H9 (cell line): ENCODE measurements at regions not wholly inside any gene's neighbourhood (a gene's known extent, or its start where the extent isn't known, plus 50 kb on each side); places are given as distances from the start of the nearest gene placed in this dataset.

Experiments used
- DNase-seq: peaks from one replicate; pipeline ENCODE4 v3.0.0-alpha.2; 2017
- H2AFZ ChIP-seq: one replicate; pipeline ENCODE4 v1.6.1; 2013; ENCODE audit warnings: mild to moderate bottlenecking, low read length, control low read depth, moderate library complexity
- H2AK5ac ChIP-seq: 2 replicates; pipeline ENCODE4 v1.6.1; 2013; ENCODE audit warnings: low read length, control low read depth, mixed read lengths; ENCODE audit not compliant: insufficient read length
- H2BK120ac ChIP-seq: one replicate; pipeline ENCODE4 v1.6.1; 2013; ENCODE audit warnings: low read depth, mild to moderate bottlenecking, low read length, control low read depth, inconsistent platforms; ENCODE audit not compliant: poor library complexity, severe bottlenecking
- H2BK12ac ChIP-seq: 2 replicates; pipeline ENCODE4 v1.6.1; 2013; ENCODE audit warnings: low read length, control low read depth, mixed read lengths, low read depth; ENCODE audit not compliant: insufficient read length
- H2BK15ac ChIP-seq: 2 replicates; pipeline ENCODE4 v1.6.1; 2013; ENCODE audit warnings: low read depth, low read length, control low read depth
- H2BK20ac ChIP-seq: one replicate; pipeline ENCODE4 v1.6.1; 2013; ENCODE audit warnings: low read depth, mild to moderate bottlenecking, low read length, control low read depth, inconsistent platforms; ENCODE audit not compliant: poor library complexity, severe bottlenecking
- H2BK5ac ChIP-seq: 2 replicates; pipeline ENCODE4 v1.6.1; 2013; ENCODE audit warnings: low read length, control low read depth, mixed read lengths; ENCODE audit not compliant: insufficient read length
- H3K14ac ChIP-seq: 2 replicates; pipeline ENCODE4 v1.6.1; 2013; ENCODE audit warnings: low read length, control low read depth; ENCODE audit not compliant: insufficient read depth
- H3K18ac ChIP-seq: 2 replicates; pipeline ENCODE4 v1.6.1; 2013; ENCODE audit warnings: low read depth, mild to moderate bottlenecking, mixed read lengths, low read length, control low read depth; ENCODE audit not compliant: insufficient read length
- H3K23ac ChIP-seq: 2 replicates; pipeline ENCODE4 v1.6.1; 2013; ENCODE audit warnings: low read length, control low read depth, mixed read lengths, low read depth; ENCODE audit not compliant: insufficient read length
- H3K23me2 ChIP-seq: 2 replicates; pipeline ENCODE4 v1.6.1; 2013; ENCODE audit warnings: low read depth, mild to moderate bottlenecking, mixed read lengths, low read length, control low read depth; ENCODE audit not compliant: insufficient read length, poor library complexity, severe bottlenecking
- H3K27ac ChIP-seq: 2 replicates; pipeline ENCODE4 v1.5.1; 2013; ENCODE audit warnings: low read length, control low read depth, mixed read lengths, low read depth; ENCODE audit not compliant: insufficient read length
- H3K27me3 ChIP-seq: 2 replicates; pipeline ENCODE4 v1.6.1; 2013; ENCODE audit warnings: low read length, control low read depth, inconsistent platforms; ENCODE audit not compliant: insufficient read depth
- H3K4ac ChIP-seq: 2 replicates; pipeline ENCODE4 v1.6.1; 2013; ENCODE audit warnings: low read depth, mild to moderate bottlenecking, control low read depth, inconsistent platforms, low read length, moderate library complexity
- H3K4me1 ChIP-seq: 2 replicates; pipeline ENCODE4 v1.6.1; 2013; ENCODE audit warnings: low read length, control low read depth, inconsistent platforms; ENCODE audit not compliant: insufficient read depth
- H3K4me2 ChIP-seq: 2 replicates; pipeline ENCODE4 v1.6.1; 2013; ENCODE audit warnings: low read length, control low read depth, mixed read lengths; ENCODE audit not compliant: insufficient read length, insufficient read depth
- H3K56ac ChIP-seq: 2 replicates; pipeline ENCODE4 v1.6.1; 2013; ENCODE audit warnings: low read depth, mild to moderate bottlenecking, mixed read lengths, low read length, control low read depth; ENCODE audit not compliant: insufficient read length
- H3K79me1 ChIP-seq: 2 replicates; pipeline ENCODE4 v1.6.1; 2013; ENCODE audit warnings: low read depth, mild to moderate bottlenecking, moderate library complexity, low read length, control low read depth, inconsistent platforms; ENCODE audit not compliant: insufficient read depth, poor library complexity, severe bottlenecking
- H3K79me2 ChIP-seq: 2 replicates; pipeline ENCODE4 v1.6.1; 2013; ENCODE audit warnings: low read length, control low read depth, inconsistent platforms; ENCODE audit not compliant: insufficient read depth
- H3K9ac ChIP-seq: 2 replicates; pipeline ENCODE4 v1.6.1; 2013; ENCODE audit warnings: low read length, control low read depth, mixed read lengths; ENCODE audit not compliant: insufficient read length; ENCODE audit errors: extremely low read depth
- H3K9me3 ChIP-seq: one replicate; pipeline ENCODE4 v1.6.1; 2013; ENCODE audit warnings: low read depth, low read length, inconsistent platforms; ENCODE audit not compliant: control insufficient read depth
- H3T11ph ChIP-seq: one replicate; pipeline ENCODE4 v1.6.1; 2013; ENCODE audit warnings: mild to moderate bottlenecking, low read length, control low read depth, inconsistent platforms
- H4K20me1 ChIP-seq: one replicate; pipeline ENCODE4 v1.6.1; 2013; ENCODE audit not compliant: control insufficient read depth, insufficient read length, insufficient read depth
- H4K5ac ChIP-seq: 2 replicates; pipeline ENCODE4 v1.6.1; 2013; ENCODE audit warnings: low read depth, mild to moderate bottlenecking, mixed read lengths, low read length, control low read depth; ENCODE audit not compliant: insufficient read length
- H4K8ac ChIP-seq: replicated peaks from 2 replicates; pipeline ENCODE4 v1.6.1; 2013; ENCODE audit warnings: low read length, control low read depth, mixed read lengths, low read depth; ENCODE audit not compliant: insufficient read length
- H4K91ac ChIP-seq: 2 replicates; pipeline ENCODE4 v1.6.1; 2013; ENCODE audit warnings: low read depth, mild to moderate bottlenecking, moderate library complexity, mixed read lengths, low read length, control low read depth; ENCODE audit not compliant: insufficient read length
- H3K27ac Mint-ChIP-seq, 3 experiments: 2 replicates in 2 of 3; 3 replicates in 1 of 3; pipeline ENCODE4 v1.8.0; 2020 to 2021; ENCODE audit warnings: mixed read lengths in 3 of 3, mild to moderate bottlenecking in 1 of 3, moderate library complexity in 1 of 3
- H3K27me3 Mint-ChIP-seq: 2 replicates; pipeline ENCODE4 v1.8.0; 2021; ENCODE audit warnings: low read depth, mild to moderate bottlenecking, moderate library complexity, mixed read lengths
- H3K36me3 Mint-ChIP-seq, 3 experiments: 2 replicates in 2 of 3; 3 replicates in 1 of 3; pipeline ENCODE4 v1.8.0; 2020 to 2021; ENCODE audit warnings: low read depth in 3 of 3, mixed read lengths in 3 of 3; ENCODE audit not compliant: insufficient read depth in 1 of 3
- H3K4me1 Mint-ChIP-seq, 2 experiments: 2 replicates each; pipeline ENCODE4 v1.8.0; 2020; ENCODE audit warnings: mixed read lengths in 2 of 2
- H3K4me3 Mint-ChIP-seq, 2 experiments: 2 replicates in 1 of 2; 3 replicates in 1 of 2; pipeline ENCODE4 v1.8.0; 2020 to 2021; ENCODE audit warnings: mild to moderate bottlenecking in 2 of 2, mixed read lengths in 2 of 2, moderate library complexity in 1 of 2
- H3K9me3 Mint-ChIP-seq, 2 experiments: 2 replicates in 1 of 2; 3 replicates in 1 of 2; pipeline ENCODE4 v1.8.0; 2020; ENCODE audit warnings: mild to moderate bottlenecking in 2 of 2, mixed read lengths in 2 of 2, moderate library complexity in 1 of 2
- WGBS: extraction: QIAGEN DNeasy Blood & Tissue Kit; methylation state at CpG from one replicate; pipeline ENCODE4 v1.1.7; 2013; ENCODE audit warnings: missing lambda C conversion rate, low lambda C conversion rate, mixed read lengths; ENCODE audit not compliant: insufficient read length; ENCODE audit errors: extremely low coverage; 5-methylcytosine and 5-hydroxymethylcytosine counted together
- TF ChIP-seq, protein P1 (sequence below): fragments of 200-600 bp; sonication (generic); conservative IDR thresholded peaks from 3 replicates; pipeline ENCODE4 v1.8.0; 2021; ENCODE audit warnings: antibody characterized with exemption, mild to moderate bottlenecking

DNA sequence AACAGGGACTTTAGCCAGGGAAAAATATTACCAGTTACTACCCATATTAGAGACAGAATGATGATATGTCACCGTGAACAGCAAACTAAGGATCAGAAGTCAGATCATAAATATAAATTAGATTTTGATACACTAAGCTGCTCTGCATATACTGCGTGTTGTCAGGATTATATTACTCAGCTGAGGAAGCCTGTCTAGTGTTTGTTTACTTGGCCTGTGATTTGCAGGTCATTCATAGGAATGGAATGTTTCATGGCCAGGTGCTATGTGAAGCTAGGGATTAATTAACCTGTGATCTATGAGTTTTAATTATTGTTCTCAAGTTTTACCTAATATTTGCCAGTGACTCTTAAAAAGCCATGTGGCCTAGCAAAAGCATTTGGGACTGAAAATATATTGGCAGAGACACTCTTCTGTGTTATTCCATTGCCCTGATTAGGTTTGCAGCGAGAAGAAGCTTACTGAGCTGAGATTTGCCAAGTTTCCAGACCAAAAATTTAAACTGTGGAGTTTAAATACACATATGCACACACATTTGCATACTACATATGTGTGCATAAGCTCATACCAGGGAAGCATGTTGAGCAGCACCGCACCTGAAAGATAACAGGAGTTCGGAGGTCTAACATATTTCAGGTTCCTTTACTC is 496.3 kb upstream of the GRIA1 start:
- no peak overlapping the region for H3K4me2 ChIP-seq
- TF ChIP-seq, protein P1, sequence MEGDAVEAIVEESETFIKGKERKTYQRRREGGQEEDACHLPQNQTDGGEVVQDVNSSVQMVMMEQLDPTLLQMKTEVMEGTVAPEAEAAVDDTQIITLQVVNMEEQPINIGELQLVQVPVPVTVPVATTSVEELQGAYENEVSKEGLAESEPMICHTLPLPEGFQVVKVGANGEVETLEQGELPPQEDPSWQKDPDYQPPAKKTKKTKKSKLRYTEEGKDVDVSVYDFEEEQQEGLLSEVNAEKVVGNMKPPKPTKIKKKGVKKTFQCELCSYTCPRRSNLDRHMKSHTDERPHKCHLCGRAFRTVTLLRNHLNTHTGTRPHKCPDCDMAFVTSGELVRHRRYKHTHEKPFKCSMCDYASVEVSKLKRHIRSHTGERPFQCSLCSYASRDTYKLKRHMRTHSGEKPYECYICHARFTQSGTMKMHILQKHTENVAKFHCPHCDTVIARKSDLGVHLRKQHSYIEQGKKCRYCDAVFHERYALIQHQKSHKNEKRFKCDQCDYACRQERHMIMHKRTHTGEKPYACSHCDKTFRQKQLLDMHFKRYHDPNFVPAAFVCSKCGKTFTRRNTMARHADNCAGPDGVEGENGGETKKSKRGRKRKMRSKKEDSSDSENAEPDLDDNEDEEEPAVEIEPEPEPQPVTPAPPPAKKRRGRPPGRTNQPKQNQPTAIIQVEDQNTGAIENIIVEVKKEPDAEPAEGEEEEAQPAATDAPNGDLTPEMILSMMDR: no peak
- no peak overlapping the region for H3K27ac ChIP-seq
- no peak overlapping the region for H2BK15ac ChIP-seq
- H3K56ac ChIP-seq: no peak overlapping the region
- H3K9ac ChIP-seq: no peak overlapping the region
- H3K18ac ChIP-seq: no peak overlapping the region
- Mint-ChIP-seq H3K27ac (no peak overlapping the region), H3K9me3 (peaks cover 6 to 11% of the 10 kb centered on the region in 2 experiments; a peak in 3 of 5 replicates), H3K27me3 (no peaks in the 10 kb centered on the region; the same call in 1 of the 2 replicates), H3K4me1 (peaks cover 26 to 35% of the 10 kb centered on the region in 2 experiments), H3K36me3 (peaks cover 3 to 14% (median 4%) of the 10 kb centered on the region in 3 experiments; a peak in 6 of 7 replicates), H3K4me3 (no peak overlapping the region)
- no peaks in the 10 kb centered on the region for H3K79me1 ChIP-seq
- no peaks in the 10 kb centered on the region for H3K27me3 ChIP-seq
- H4K91ac ChIP-seq: no peak overlapping the region
- no peak for DNase-seq
- H2AK5ac ChIP-seq: no peak overlapping the region
- no peak overlapping the region for H2BK120ac ChIP-seq
- H3K14ac ChIP-seq: no peak overlapping the region
- H3K23ac ChIP-seq: no peak overlapping the region
- no peaks in the 10 kb centered on the region for H3K79me2 ChIP-seq
- H3K4ac ChIP-seq: no peak overlapping the region
- no peak overlapping the region for H4K5ac ChIP-seq
- WGBS: no CpG with 5 or more reads among the region's 5 CpGs
- H3K23me2 ChIP-seq: no peaks in the 10 kb centered on the region
- no peak overlapping the region for H2BK12ac ChIP-seq
- H2AFZ ChIP-seq: no peak overlapping the region
- H4K8ac ChIP-seq: no peak overlapping the region
- H3K9me3 ChIP-seq: no peaks in the 10 kb centered on the region
- no peak overlapping the region for H2BK20ac ChIP-seq
- no peaks in the 10 kb centered on the region for H4K20me1 ChIP-seq
- H2BK5ac ChIP-seq: no peak overlapping the region
- no peak overlapping the region for H3T11ph ChIP-seq
- no peaks in the 10 kb centered on the region; the same call in 1 of the 2 replicates for H3K4me1 ChIP-seq
